Right lobe of liver (tissue), 6 donors: ENCODE measurements at regions not wholly inside any gene's neighbourhood (a gene's known extent, or its start where the extent isn't known, plus 50 kb on each side); places are given as distances from the start of the nearest gene placed in this dataset.

Experiments used
- ATAC-seq, 4 donors: fragments of 200-7000 bp; cut with Tn5 transposase; one replicate each; pipeline ENCODE4 v1.9.1; 2020; ENCODE audit warnings: mild to moderate bottlenecking in 4 of 4, moderate library complexity in 4 of 4
- DNase-seq, 3 donors: peaks; one replicate each; pipeline ENCODE4 v3.0.0-alpha.2; 2020
- H3K27ac ChIP-seq, 3 donors: fragments of 200-600 bp; one replicate each; pipeline ENCODE4 v1.8.0; 2022
- H3K27me3 ChIP-seq, 2 donors: fragments of 200-600 bp; one replicate each; pipeline ENCODE4 v1.8.0; 2022
- H3K36me3 ChIP-seq, 4 donors: fragments of 200-600 bp; sonication (generic) in 1 of 4; one replicate each; pipeline versions ENCODE4 v1.5.1 to v1.8.0; 2017 to 2022; ENCODE audit warnings: control low read depth in 1 of 4
- H3K4me1 ChIP-seq, 4 donors: fragments of 200-600 bp; sonication (generic) in 1 of 4; one replicate each; pipeline versions ENCODE4 v1.5.1 to v1.8.0; 2017 to 2022; ENCODE audit warnings: control low read depth in 1 of 4
- H3K4me3 ChIP-seq, 3 donors: fragments of 200-600 bp; one replicate each; pipeline ENCODE4 v1.8.0; 2022
- H3K9me3 ChIP-seq, 4 donors: fragments of 200-600 bp; sonication (generic) in 1 of 4; one replicate each; pipeline versions ENCODE4 v1.5.1 to v1.8.0; 2017 to 2022; ENCODE audit warnings: control low read depth in 1 of 4
- POLR2A ChIP-seq: fragments of 450-650 bp; IDR thresholded peaks from one replicate; pipeline ENCODE4 v1.6.1; 2017; ENCODE audit warnings: antibody characterized with exemption, mild to moderate bottlenecking
- WGBS: methylation state at CpG from one replicate; pipeline ENCODE4 v1.1.6; 2018; ENCODE audit warnings: low coverage, low lambda C conversion rate; ENCODE audit not compliant: insufficient coverage; ENCODE audit errors: missing lambda C conversion rate; 5-methylcytosine and 5-hydroxymethylcytosine counted together
- intact Hi-C, 2 donors: fragments of 100-400 bp; cut with DNase I; formaldehyde crosslinking; loops; one replicate each; pipeline versions ENCODE4 v1.11.2 to v1.14.1; 2022
- TF ChIP-seq, protein P1 (sequence below), 4 donors: fragments of 200-600 bp in 3 of 4; fragments of 450-650 bp in 1 of 4; IDR thresholded peaks; one replicate each; pipeline versions ENCODE4 v1.5.1 to v1.8.0; 2016 to 2022; ENCODE audit warnings: antibody characterized with exemption in 4 of 4, mild to moderate bottlenecking in 2 of 4
- donor health status: DM: no; HTN: yes; CAD: no.
- donor health status: DM: no; HTN: no; CAD: no.
- donor health status: DM: no; HTN: no; CAD: no.
- donor health status: DM: no; HTN: yes; CAD: no.
- donor health status: DM: no; HTN: yes; CAD: no.

GRCh38 chr6:85261271-85261670, 188.6 kb upstream of the NT5E start:
- no peaks in the 10 kb centered on the region for H3K27me3 ChIP-seq
- TF ChIP-seq POLR2A, result no peak
- TF ChIP-seq, protein P1, sequence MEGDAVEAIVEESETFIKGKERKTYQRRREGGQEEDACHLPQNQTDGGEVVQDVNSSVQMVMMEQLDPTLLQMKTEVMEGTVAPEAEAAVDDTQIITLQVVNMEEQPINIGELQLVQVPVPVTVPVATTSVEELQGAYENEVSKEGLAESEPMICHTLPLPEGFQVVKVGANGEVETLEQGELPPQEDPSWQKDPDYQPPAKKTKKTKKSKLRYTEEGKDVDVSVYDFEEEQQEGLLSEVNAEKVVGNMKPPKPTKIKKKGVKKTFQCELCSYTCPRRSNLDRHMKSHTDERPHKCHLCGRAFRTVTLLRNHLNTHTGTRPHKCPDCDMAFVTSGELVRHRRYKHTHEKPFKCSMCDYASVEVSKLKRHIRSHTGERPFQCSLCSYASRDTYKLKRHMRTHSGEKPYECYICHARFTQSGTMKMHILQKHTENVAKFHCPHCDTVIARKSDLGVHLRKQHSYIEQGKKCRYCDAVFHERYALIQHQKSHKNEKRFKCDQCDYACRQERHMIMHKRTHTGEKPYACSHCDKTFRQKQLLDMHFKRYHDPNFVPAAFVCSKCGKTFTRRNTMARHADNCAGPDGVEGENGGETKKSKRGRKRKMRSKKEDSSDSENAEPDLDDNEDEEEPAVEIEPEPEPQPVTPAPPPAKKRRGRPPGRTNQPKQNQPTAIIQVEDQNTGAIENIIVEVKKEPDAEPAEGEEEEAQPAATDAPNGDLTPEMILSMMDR (IDR thresholded peaks at IDR 0.05), result no peak
- no peak overlapping the region for H3K27ac ChIP-seq
- no peak overlapping the region for H3K4me3 ChIP-seq
- DNase-seq, result no peak
- H3K36me3 ChIP-seq, result no peaks in the 10 kb centered on the region
- H3K9me3 ChIP-seq, result no peaks in the 10 kb centered on the region
- no peaks in the 10 kb centered on the region for H3K4me1 ChIP-seq
- intact Hi-C loops, result no loop called here
- ATAC-seq, result no peak
- 73% methylated on average over 6 of the region's 6 CpGs for WGBS

- DNase-seq, result no peak
- intact Hi-C loops, result no loop called here
- Histone ChIP-seq H3K27ac (no peak overlapping the region), H3K4me1 (peaks cover 0 to 8% (median 0%) of the 10 kb centered on the region in 4 donors), H3K27me3 (no peaks in the 10 kb centered on the region), H3K9me3 (no peaks in the 10 kb centered on the region), H3K4me3 (no peak overlapping the region), H3K36me3 (no peaks in the 10 kb centered on the region)
- ATAC-seq, result no peak
- TF ChIP-seq POLR2A, result no peak
- TF ChIP-seq, protein P1 (IDR thresholded peaks at IDR 0.05), result no peak
Observed at GRCh38 chr6:85255661-85256060, 194.2 kb upstream of the NT5E start.

- H3K36me3 ChIP-seq, result no peaks in the 10 kb centered on the region
- no peaks in the 10 kb centered on the region for H3K9me3 ChIP-seq
- H3K4me1 ChIP-seq, result peaks cover 0 to 12% (median 0%) of the 10 kb centered on the region in 4 donors
- ATAC-seq (no peak), DNase-seq (no peak)
- intact Hi-C loops, result no loop called here
- 24% methylated on average over 2 of the region's 2 CpGs for WGBS
- no peak overlapping the region for H3K27ac ChIP-seq
- H3K27me3 ChIP-seq, result no peaks in the 10 kb centered on the region
- TF ChIP-seq POLR2A, result no peak
- TF ChIP-seq, protein P1 (IDR thresholded peaks at IDR 0.05), result no peak
- H3K4me3 ChIP-seq, result no peak overlapping the region
Observed at GRCh38 chr6:85252552-85252951, 197.3 kb upstream of the NT5E start.

DNA sequence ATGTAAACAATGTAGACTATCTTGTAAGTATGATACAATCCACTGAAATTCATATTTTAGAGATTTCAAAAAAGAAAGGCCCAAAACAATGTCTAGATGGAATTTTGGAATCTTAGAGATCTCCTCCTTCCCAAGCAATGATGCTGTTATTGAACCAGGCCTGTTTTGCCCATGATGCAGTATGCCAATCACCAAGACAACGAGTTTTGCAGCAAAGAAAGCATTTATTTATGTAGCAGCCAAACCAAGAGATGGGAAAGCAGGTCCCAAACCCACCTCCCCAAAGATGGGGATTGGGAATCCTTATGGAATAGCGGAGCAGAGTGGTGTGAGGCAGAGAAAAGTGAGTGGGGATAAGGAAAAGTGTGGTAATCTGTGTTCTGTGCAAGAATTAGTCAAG, 197.8 kb upstream of the NT5E start:
- ATAC-seq (no peak), DNase-seq (no peak)
- TF ChIP-seq POLR2A, result no peak
- TF ChIP-seq, protein P1 (IDR thresholded peaks at IDR 0.05), result no peak
- Histone ChIP-seq H3K36me3 (no peaks in the 10 kb centered on the region), H3K9me3 (no peaks in the 10 kb centered on the region), H3K27ac (no peak overlapping the region), H3K27me3 (no peaks in the 10 kb centered on the region), H3K4me1 (peaks cover 0 to 12% (median 0%) of the 10 kb centered on the region in 4 donors), H3K4me3 (no peak overlapping the region)
- intact Hi-C loops, result no loop called here
- 24% methylated on average over 2 of the region's 2 CpGs for WGBS

DNA sequence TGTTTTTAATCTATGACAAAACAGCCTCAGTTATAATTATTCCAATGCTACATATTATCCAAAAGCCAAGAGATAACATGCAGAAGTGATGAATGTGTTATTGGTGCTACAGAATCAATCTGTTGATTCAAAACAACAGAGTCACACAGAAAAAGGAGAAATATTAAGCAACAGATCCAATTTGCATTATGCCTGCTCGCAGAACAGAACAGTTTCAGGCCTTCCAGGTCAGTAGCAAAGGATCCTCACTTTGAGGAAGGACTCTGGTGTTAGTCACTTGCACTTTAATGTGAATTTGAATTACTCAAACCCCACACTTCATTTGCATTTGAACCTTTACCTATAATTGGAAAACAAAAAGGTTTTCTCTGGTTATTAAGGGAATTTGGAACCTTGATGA, 198.6 kb upstream of the NT5E start:
- ATAC-seq, result peak in 2 of 4 donors; percentile 24 to 52
- TF ChIP-seq, protein P1 (IDR thresholded peaks at IDR 0.05), result no peak
- TF ChIP-seq POLR2A, result no peak
- WGBS, result 41% methylated on average over 1 of the region's 1 CpG
- Histone ChIP-seq H3K4me1 (peaks cover 0 to 12% (median 0%) of the 10 kb centered on the region in 4 donors), H3K27ac (peak overlapping the region in 1 of 3 donors; percentile 49), H3K36me3 (no peaks in the 10 kb centered on the region), H3K4me3 (no peak overlapping the region), H3K27me3 (no peaks in the 10 kb centered on the region), H3K9me3 (no peaks in the 10 kb centered on the region)
- DNase-seq, result no peak
- intact Hi-C loops, result no loop called here
